Peyer's patch (tissue), 4 donors: ENCODE measurements at regions not wholly inside any gene's neighbourhood (a gene's known extent, or its start where the extent isn't known, plus 50 kb on each side); places are given as distances from the start of the nearest gene placed in this dataset.

Experiments used
- DNase-seq, 3 donors: peaks; one replicate each; pipeline ENCODE4 v3.0.0-alpha.2; 2017 to 2019
- H3K27ac ChIP-seq, 4 donors: fragments of 200-600 bp; sonication (generic); one replicate each; pipeline ENCODE4 v1.5.1; 2016 to 2019
- H3K27me3 ChIP-seq, 2 donors: fragments of 200-600 bp; sonication (generic); one replicate each; pipeline ENCODE4 v1.5.1; 2019
- H3K36me3 ChIP-seq, 3 donors: fragments of 200-600 bp; sonication (generic); one replicate each; pipeline ENCODE4 v1.5.1; 2016 to 2019
- H3K4me1 ChIP-seq, 4 donors: fragments of 200-600 bp; sonication (generic); one replicate each; pipeline ENCODE4 v1.5.1; 2016 to 2019
- H3K4me3 ChIP-seq, 4 donors: fragments of 200-600 bp; sonication (generic); 1 replicate in 3 of 4; 2 replicates in 1 of 4; pipeline ENCODE4 v1.5.1; 2016 to 2019; ENCODE audit warnings: mild to moderate bottlenecking in 1 of 4
- H3K9me3 ChIP-seq, 4 donors: fragments of 200-600 bp; sonication (generic); one replicate each; pipeline ENCODE4 v1.5.1; 2016 to 2019; ENCODE audit warnings: mild to moderate bottlenecking in 1 of 4
- POLR2A ChIP-seq, 2 donors: fragments of 450-650 bp; IDR thresholded peaks; one replicate each; pipeline ENCODE4 v1.5.1; 2017; ENCODE audit warnings: antibody characterized with exemption in 2 of 2, mild to moderate bottlenecking in 2 of 2, moderate library complexity in 2 of 2
- TF ChIP-seq, protein P1 (sequence below), 6 experiments: fragments of 450-650 bp in 4 of 6; fragments of 200-600 bp in 2 of 6; sonication (generic) in 1 of 6; IDR thresholded peaks; one replicate each; pipeline ENCODE4 v1.5.1; 2017 to 2019; ENCODE audit warnings: antibody characterized with exemption in 6 of 6, mild to moderate bottlenecking in 3 of 6, moderate library complexity in 1 of 6

DNA sequence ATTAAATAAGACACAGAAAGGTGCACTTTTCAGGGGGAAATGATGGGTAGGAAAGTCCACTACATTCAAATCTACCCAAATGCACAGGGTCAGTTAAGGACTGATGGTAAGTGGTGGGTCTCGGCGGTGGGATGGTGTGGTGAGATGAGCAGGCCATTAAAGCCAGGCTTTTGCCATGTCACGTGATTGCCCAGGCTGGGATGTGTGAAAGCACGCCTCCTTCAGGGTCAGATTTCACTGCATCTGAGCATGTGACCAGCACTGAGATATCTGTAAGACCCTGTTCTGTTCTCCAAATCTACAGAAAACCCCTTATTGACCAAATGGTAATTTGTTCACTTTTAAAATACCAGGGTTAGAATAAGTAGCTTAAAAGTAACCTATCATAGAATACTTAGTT is 301.5 kb downstream of the MEX3B start:
- TF ChIP-seq, protein P1, sequence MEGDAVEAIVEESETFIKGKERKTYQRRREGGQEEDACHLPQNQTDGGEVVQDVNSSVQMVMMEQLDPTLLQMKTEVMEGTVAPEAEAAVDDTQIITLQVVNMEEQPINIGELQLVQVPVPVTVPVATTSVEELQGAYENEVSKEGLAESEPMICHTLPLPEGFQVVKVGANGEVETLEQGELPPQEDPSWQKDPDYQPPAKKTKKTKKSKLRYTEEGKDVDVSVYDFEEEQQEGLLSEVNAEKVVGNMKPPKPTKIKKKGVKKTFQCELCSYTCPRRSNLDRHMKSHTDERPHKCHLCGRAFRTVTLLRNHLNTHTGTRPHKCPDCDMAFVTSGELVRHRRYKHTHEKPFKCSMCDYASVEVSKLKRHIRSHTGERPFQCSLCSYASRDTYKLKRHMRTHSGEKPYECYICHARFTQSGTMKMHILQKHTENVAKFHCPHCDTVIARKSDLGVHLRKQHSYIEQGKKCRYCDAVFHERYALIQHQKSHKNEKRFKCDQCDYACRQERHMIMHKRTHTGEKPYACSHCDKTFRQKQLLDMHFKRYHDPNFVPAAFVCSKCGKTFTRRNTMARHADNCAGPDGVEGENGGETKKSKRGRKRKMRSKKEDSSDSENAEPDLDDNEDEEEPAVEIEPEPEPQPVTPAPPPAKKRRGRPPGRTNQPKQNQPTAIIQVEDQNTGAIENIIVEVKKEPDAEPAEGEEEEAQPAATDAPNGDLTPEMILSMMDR (IDR thresholded peaks at IDR 0.05): no peak
- TF ChIP-seq POLR2A (IDR thresholded peaks at IDR 0.05): no peak
- Histone ChIP-seq H3K36me3 (no peaks in the 10 kb centered on the region), H3K27me3 (no peaks in the 10 kb centered on the region), H3K4me1 (no peaks in the 10 kb centered on the region), H3K4me3 (no peak overlapping the region), H3K9me3 (no peaks in the 10 kb centered on the region), H3K27ac (no peak overlapping the region)
- no peak for DNase-seq

DNA sequence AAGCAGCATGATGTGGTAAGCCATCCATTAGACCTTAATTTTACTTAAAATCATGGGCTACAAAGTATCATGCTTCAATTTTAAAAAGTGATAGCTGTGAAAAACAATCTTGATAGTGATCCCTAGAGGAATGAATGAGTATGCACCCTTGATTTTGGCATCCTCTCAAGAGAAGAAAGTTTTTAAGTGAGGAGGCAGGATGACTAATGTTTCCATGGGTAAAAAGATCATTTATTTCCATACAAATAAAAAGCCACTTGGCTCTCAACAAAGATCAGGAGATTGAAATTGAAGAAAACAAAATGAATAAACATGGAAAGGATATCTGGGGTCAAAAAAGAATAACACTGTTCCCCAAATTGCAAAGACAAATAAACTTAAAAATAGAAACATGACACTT is 305.4 kb downstream of the MEX3B start:
- Histone ChIP-seq H3K9me3 (no peaks in the 10 kb centered on the region), H3K4me3 (no peak overlapping the region), H3K27ac (no peak overlapping the region), H3K27me3 (no peaks in the 10 kb centered on the region), H3K4me1 (no peaks in the 10 kb centered on the region), H3K36me3 (no peaks in the 10 kb centered on the region)
- no peak for DNase-seq
- TF ChIP-seq POLR2A (IDR thresholded peaks at IDR 0.05): no peak
- TF ChIP-seq, protein P1 (IDR thresholded peaks at IDR 0.05): no peak

DNA sequence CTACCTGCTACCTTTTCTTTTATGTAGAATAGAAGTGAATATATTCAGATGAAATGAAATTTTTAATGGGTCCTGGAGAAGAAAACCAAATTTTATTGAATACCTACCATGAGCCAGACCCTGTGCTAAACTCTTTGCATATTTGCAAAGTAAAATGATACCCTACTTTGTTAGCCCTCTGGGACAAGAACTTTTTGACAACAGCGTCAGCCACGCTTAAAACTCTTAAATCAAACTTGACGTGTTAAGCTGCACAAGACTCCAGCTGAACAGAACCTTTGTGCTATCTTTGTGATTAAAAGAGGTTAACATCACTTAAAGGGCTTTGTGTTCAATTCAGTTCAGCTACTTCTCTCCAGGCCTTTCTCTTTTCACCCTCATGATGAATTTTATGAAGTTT is 316.5 kb downstream of the MEX3B start:
- TF ChIP-seq, protein P1 (IDR thresholded peaks at IDR 0.05): no peak
- TF ChIP-seq POLR2A (IDR thresholded peaks at IDR 0.05): no peak
- H3K9me3 ChIP-seq: no peaks in the 10 kb centered on the region
- H3K36me3 ChIP-seq: no peaks in the 10 kb centered on the region
- no peak for DNase-seq
- H3K4me1 ChIP-seq: no peaks in the 10 kb centered on the region
- H3K27ac ChIP-seq: no peak overlapping the region
- no peak overlapping the region for H3K4me3 ChIP-seq
- H3K27me3 ChIP-seq: no peaks in the 10 kb centered on the region

DNA sequence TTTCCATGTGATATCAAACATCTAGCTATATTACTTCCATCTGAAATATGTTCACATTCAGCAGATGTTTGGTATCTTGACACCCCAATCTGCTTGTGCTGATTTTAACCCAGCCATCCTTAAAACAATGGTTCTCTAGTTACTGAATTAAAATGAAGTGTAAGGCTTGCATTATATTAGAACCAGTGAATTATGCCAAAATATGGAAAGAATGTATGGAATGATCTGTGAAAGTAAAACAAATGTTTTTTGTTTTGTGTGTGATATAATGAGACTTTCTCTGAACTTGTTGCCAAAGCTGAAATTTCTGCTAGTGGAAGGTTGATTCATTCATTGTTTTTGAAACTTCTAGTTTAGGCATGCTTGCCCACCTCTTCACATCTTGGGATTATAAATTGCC is 317.1 kb downstream of the MEX3B start:
- H3K4me1 ChIP-seq: no peaks in the 10 kb centered on the region
- no peaks in the 10 kb centered on the region for H3K36me3 ChIP-seq
- no peak for DNase-seq
- no peaks in the 10 kb centered on the region for H3K27me3 ChIP-seq
- TF ChIP-seq, protein P1 (IDR thresholded peaks at IDR 0.05): no peak
- no peak for TF ChIP-seq POLR2A (IDR thresholded peaks at IDR 0.05)
- H3K9me3 ChIP-seq: no peaks in the 10 kb centered on the region
- no peak overlapping the region for H3K27ac ChIP-seq
- H3K4me3 ChIP-seq: no peak overlapping the region

DNA sequence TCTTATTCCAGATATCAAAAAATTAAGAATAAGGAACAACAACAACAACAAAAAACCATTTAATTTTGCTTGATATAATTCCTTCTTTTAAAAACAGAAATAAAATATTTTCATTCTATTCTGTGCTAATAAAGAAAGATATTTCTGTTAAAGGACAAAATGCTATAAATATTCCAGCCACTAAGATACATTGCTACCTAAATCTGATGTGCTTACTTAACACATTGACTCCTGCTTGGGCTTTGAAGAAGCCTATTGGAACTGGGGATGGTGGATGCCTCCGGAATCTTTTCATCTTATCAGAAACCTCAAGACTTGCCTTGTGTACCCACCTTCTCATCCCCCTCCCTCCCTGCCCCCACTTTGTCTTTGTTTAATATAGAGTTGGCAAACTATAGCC is 320.2 kb downstream of the MEX3B start:
- H3K9me3 ChIP-seq: no peaks in the 10 kb centered on the region
- no peaks in the 10 kb centered on the region for H3K36me3 ChIP-seq
- H3K27me3 ChIP-seq: no peaks in the 10 kb centered on the region
- H3K4me1 ChIP-seq: no peaks in the 10 kb centered on the region
- TF ChIP-seq POLR2A (IDR thresholded peaks at IDR 0.05): no peak
- TF ChIP-seq, protein P1 (IDR thresholded peaks at IDR 0.05): no peak
- H3K4me3 ChIP-seq: no peak overlapping the region
- no peak overlapping the region for H3K27ac ChIP-seq
- no peak for DNase-seq

DNA sequence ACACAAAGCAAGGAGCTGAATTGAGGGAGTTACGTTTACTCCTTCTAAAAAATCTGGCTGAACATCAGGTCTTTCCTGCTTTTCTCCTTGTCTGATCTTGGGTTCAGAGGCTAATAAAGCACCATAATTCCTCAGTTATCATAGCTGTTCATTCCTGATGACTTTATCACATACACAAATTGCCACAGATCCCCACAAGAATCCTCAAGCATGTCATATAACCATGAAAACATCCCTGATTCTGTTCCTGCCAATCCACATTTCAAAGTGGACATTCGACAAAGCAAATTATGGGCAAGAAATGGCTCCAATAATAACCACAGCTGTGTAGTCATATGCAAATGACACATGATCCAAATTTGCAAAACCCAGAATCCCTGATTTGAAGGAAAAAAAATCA is 321.3 kb downstream of the MEX3B start:
- no peaks in the 10 kb centered on the region for H3K27me3 ChIP-seq
- no peaks in the 10 kb centered on the region for H3K4me1 ChIP-seq
- no peaks in the 10 kb centered on the region for H3K36me3 ChIP-seq
- H3K9me3 ChIP-seq: no peaks in the 10 kb centered on the region
- no peak overlapping the region for H3K27ac ChIP-seq
- TF ChIP-seq, protein P1 (IDR thresholded peaks at IDR 0.05): no peak
- no peak for TF ChIP-seq POLR2A (IDR thresholded peaks at IDR 0.05)
- DNase-seq: no peak
- no peak overlapping the region for H3K4me3 ChIP-seq
